DND-41 (cell line): ENCODE measurements at regions not wholly inside any gene's neighbourhood (a gene's known extent, or its start where the extent isn't known, plus 50 kb on each side); places are given as distances from the start of the nearest gene placed in this dataset.

ENCODE experiments used
- ATAC-seq: fragments of 200-7000 bp; cut with Tn5 transposase; 3 replicates; pipeline ENCODE4 v1.9.1; 2021; ENCODE audit warnings: low read depth; ENCODE audit not compliant: insufficient read depth
- DNase-seq: peaks from one replicate; pipeline ENCODE4 v3.0.0-alpha.2; 2020
- H2AFZ ChIP-seq: 2 replicates; pipeline ENCODE4 v1.6.0; 2012; ENCODE audit warnings: low read depth, low read length
- H3K27ac ChIP-seq: 2 replicates; pipeline ENCODE4 v1.5.1; 2012; ENCODE audit warnings: low read length, inconsistent platforms
- H3K27me3 ChIP-seq: fragments of 200-600 bp; sonication (generic); 2 replicates; pipeline ENCODE4 v1.6.0; 2012; ENCODE audit warnings: low read length, mild to moderate bottlenecking, inconsistent platforms; ENCODE audit not compliant: insufficient read depth, poor library complexity
- H3K36me3 ChIP-seq: 2 replicates; pipeline ENCODE4 v1.5.1; 2012; ENCODE audit warnings: low read length, inconsistent platforms; ENCODE audit not compliant: insufficient read depth
- H3K4me1 ChIP-seq: 2 replicates; pipeline ENCODE4 v1.5.1; 2012; ENCODE audit warnings: mild to moderate bottlenecking, low read length; ENCODE audit not compliant: insufficient read depth
- H3K4me2 ChIP-seq: 2 replicates; pipeline ENCODE4 v1.6.0; 2012; ENCODE audit warnings: mild to moderate bottlenecking, moderate library complexity, low read length, inconsistent platforms; ENCODE audit not compliant: insufficient read depth
- H3K4me3 ChIP-seq, 2 experiments: fragments of 200-600 bp in 1 of 2; shearing (Covaris generic) in 1 of 2; 2 replicates each; pipeline ENCODE4 v1.5.1; 2012 to 2016; ENCODE audit warnings: inconsistent platforms in 2 of 2, low read length in 2 of 2, mild to moderate bottlenecking in 2 of 2, low read depth in 1 of 2, moderate library complexity in 1 of 2
- H3K79me2 ChIP-seq: 2 replicates; pipeline ENCODE4 v1.6.0; 2012; ENCODE audit warnings: low read length, inconsistent platforms; ENCODE audit not compliant: insufficient read depth
- H3K9ac ChIP-seq: 2 replicates; pipeline ENCODE4 v1.6.0; 2012; ENCODE audit warnings: low read depth, mild to moderate bottlenecking, inconsistent platforms, low read length, moderate library complexity
- H3K9me3 ChIP-seq: 2 replicates; pipeline ENCODE4 v1.5.1; 2012; ENCODE audit warnings: low read length, moderate library complexity, mild to moderate bottlenecking, inconsistent platforms; ENCODE audit not compliant: insufficient read depth, severe bottlenecking
- H4K20me1 ChIP-seq: 2 replicates; pipeline ENCODE4 v1.6.0; 2012; ENCODE audit warnings: low read length; ENCODE audit not compliant: insufficient read depth
- EZH2 ChIP-seq: IDR thresholded peaks from 3 replicates; pipeline ENCODE4 v1.6.1; 2012; ENCODE audit warnings: borderline replicate concordance, low read depth, mild to moderate bottlenecking, moderate library complexity, low read length, inconsistent platforms; ENCODE audit not compliant: severe bottlenecking
- TF ChIP-seq, protein P1 (sequence below): IDR thresholded peaks from 2 replicates; pipeline ENCODE4 v1.5.1; 2012; ENCODE audit warnings: borderline replicate concordance, low read length, moderate library complexity, mild to moderate bottlenecking; ENCODE audit not compliant: poor library complexity, severe bottlenecking; ENCODE audit errors: extremely low read depth

DNA sequence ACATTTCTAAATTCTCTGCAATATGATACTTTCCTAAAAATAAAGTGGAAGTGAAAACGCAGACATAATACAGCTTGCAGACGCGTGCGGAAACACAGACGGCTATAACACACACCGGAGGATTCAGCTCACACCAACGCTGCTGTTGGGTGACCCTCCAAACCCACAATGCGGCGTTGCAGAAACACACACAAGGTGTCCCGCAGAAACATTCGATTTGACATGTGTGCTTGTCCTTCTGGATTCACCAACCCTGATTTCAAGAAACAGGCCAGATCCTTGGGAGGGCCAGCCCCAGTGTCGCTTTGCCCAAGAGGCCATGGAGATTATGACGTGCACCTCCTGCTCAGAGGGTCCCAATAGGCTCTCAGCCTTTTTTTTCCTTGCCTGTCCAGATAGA is 136.7 kb upstream of the TCERG1L start:
- no peak overlapping the region for H3K27ac ChIP-seq

DNA sequence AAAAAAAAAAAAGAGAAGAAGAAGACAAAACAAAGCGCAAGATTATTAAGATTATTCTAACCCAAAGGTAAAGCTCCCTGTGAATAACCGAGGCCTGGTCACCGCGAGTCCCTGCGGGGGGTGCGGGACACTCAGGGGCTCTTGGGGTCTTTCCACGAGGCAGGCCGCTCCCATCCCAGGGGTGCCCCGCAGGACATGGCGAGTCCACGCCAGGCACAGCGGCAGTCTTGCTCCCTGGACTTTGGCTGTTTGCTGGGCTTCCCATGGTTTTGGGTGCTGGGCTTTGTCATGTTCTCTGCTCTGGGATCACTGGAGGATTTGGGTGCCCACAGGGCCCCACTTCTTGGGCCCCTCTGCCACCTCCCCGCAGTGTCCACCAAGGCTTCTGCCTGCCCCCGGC is 137.4 kb upstream of the TCERG1L start:
- H3K27ac ChIP-seq: no peak overlapping the region
- 0 out of 2 replicates have a peak, but pooled peaks cover under 1% of the 10 kb centered on the region for H4K20me1 ChIP-seq
- H3K9me3 ChIP-seq: no peaks in the 10 kb centered on the region
- H3K36me3 ChIP-seq: no peaks in the 10 kb centered on the region
- no peak overlapping the region for H3K4me2 ChIP-seq
- no peaks in the 10 kb centered on the region for H3K4me1 ChIP-seq
- H3K9ac ChIP-seq: no peak overlapping the region
- H3K27me3 ChIP-seq: no peaks in the 10 kb centered on the region
- DNase-seq (no peak), ATAC-seq (no peak)
- TF ChIP-seq, protein P1, sequence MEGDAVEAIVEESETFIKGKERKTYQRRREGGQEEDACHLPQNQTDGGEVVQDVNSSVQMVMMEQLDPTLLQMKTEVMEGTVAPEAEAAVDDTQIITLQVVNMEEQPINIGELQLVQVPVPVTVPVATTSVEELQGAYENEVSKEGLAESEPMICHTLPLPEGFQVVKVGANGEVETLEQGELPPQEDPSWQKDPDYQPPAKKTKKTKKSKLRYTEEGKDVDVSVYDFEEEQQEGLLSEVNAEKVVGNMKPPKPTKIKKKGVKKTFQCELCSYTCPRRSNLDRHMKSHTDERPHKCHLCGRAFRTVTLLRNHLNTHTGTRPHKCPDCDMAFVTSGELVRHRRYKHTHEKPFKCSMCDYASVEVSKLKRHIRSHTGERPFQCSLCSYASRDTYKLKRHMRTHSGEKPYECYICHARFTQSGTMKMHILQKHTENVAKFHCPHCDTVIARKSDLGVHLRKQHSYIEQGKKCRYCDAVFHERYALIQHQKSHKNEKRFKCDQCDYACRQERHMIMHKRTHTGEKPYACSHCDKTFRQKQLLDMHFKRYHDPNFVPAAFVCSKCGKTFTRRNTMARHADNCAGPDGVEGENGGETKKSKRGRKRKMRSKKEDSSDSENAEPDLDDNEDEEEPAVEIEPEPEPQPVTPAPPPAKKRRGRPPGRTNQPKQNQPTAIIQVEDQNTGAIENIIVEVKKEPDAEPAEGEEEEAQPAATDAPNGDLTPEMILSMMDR: no peak
- H2AFZ ChIP-seq: no peak overlapping the region
- no peak overlapping the region for H3K4me3 ChIP-seq
- H3K79me2 ChIP-seq: no peaks in the 10 kb centered on the region

More for the DNA sequence above, 136.7 kb upstream of the TCERG1L start:
- H3K9ac ChIP-seq: no peak overlapping the region
- no peaks in the 10 kb centered on the region for H3K27me3 ChIP-seq
- H3K4me3 ChIP-seq: no peak overlapping the region
- ATAC-seq: no peak
- H4K20me1 ChIP-seq: 0 out of 2 replicates have a peak, but pooled peaks cover 4% of the 10 kb centered on the region
- H2AFZ ChIP-seq: no peak overlapping the region
- H3K36me3 ChIP-seq: no peaks in the 10 kb centered on the region
- no peaks in the 10 kb centered on the region for H3K9me3 ChIP-seq
- H3K4me1 ChIP-seq: no peaks in the 10 kb centered on the region
- no peaks in the 10 kb centered on the region for H3K79me2 ChIP-seq
- no peak for DNase-seq
- TF ChIP-seq EZH2: no peak
- TF ChIP-seq, protein P1: no peak
- no peak overlapping the region for H3K4me2 ChIP-seq

DNA sequence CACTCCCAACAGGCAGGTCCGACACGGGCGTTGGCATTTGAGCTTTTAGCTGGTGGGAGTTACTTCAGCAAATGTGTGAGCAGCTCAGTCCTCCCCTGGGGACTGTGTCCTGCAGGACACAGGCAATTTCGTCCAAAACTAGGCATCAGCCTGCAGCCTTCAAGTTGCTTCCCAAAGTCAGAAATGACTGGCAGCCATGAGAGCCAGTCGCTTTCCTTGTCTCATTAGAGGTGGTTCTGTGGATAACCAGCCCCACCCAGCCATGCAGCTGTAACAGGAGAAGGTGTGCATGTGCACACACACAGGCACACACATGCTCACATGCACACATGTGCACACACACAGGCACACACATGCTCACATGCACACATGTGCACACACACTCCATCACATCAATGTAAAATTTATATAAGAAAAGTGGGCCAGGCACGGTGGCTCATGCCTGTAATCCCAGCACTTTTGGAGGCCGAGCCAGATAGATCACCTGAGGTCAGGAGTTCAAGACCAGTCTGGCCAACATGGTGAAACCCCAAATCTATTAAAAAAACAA is 138.8 kb upstream of the TCERG1L start:
- H2AFZ ChIP-seq: no peak overlapping the region
- ATAC-seq: no peak
- H3K36me3 ChIP-seq: no peaks in the 10 kb centered on the region
- no peak overlapping the region for H3K9ac ChIP-seq
- no peaks in the 10 kb centered on the region for H3K4me1 ChIP-seq
- no peak for DNase-seq
- no peaks in the 10 kb centered on the region for H3K9me3 ChIP-seq
- no peaks in the 10 kb centered on the region for H4K20me1 ChIP-seq
- H3K4me3 ChIP-seq: no peak overlapping the region
- no peak overlapping the region for H3K27ac ChIP-seq
- no peaks in the 10 kb centered on the region for H3K79me2 ChIP-seq
- no peaks in the 10 kb centered on the region for H3K27me3 ChIP-seq
- H3K4me2 ChIP-seq: no peak overlapping the region
- TF ChIP-seq EZH2: no peak
- TF ChIP-seq, protein P1: no peak
